ENCODE measurements at regions not wholly inside any gene's neighbourhood (a gene's known extent, or its start where the extent isn't known, plus 50 kb on each side); places are given as distances from the start of the nearest gene placed in this dataset.

- no peak for DNase-seq (ENCODE audit: low spot score)
- intact Hi-C loops (cut with DNase I) = no loop called here
These were observed 164.8 kb upstream of the GGTLC1 start for GRCh38 chr20:24153101-24154040.

DNA sequence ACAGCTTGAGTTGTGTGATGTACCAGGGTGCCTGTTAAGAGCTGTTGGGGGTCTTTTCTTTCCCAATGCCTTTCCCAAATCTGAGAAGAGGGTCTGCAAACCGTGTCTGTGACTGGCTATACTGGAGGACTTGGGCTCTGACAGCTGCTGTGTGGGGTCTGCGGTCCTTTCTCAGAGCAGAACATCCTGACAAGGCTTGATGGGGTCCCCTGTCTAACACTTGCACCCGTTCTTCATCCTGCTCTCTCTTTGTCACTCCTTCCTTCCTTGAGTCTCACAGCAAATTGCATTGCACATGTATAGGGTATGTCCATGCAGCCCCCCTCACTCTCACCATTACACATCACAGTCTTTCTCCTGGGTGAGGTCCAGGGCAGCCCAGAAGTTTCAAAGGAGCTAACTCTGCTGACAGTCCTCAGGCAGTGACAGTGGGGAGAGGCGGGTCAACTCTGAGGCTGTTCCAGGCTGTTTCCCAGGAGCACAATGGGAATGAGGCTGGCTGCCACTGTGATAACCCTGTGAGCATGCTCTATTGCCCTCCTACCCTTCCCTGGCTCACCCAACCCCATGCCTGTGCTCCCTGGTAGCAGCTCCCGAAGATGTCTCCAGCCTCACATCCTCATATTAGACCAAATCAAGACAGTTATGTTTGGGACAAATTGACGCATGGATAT is 163.2 kb upstream of the GGTLC1 start:
- intact Hi-C loops (cut with DNase I) = no loop called here
- DNase-seq (ENCODE audit: low spot score) = no peak

- intact Hi-C loops (cut with DNase I) = no loop called here
- DNase-seq (ENCODE audit: low spot score) = no peak
These were observed 161.8 kb upstream of the GGTLC1 start for GRCh38 chr20:24150406-24150805.

GRCh38 chr20:24149881-24150307 is 161.3 kb upstream of the GGTLC1 start:
- intact Hi-C loops (cut with DNase I) = no loop called here
- no peak for DNase-seq (ENCODE audit: low spot score)

DNA sequence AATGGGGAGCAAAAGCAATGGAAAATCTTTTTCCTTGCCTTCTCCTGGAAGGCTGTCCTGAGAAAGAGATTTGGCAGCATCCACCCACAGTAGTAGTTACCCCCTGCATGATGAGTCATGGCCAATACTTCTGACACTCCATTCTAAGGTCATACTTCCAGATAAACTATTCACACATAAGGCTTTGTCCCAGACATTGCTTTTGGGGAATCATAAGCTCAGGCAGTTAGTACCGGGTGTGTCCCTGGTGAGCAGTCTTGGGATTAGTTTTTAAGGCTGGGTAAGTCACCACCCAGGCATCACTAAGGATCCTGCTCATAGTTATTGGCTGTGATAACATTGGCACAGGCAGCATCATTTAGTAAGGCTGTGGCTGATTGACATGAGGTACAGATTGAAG is 160.6 kb upstream of the GGTLC1 start:
- intact Hi-C loops (cut with DNase I) = no loop called here

GRCh38 chr20:24148372-24148771 is 159.8 kb upstream of the GGTLC1 start:
- intact Hi-C loops (cut with DNase I) = no loop called here
- DNase-seq (ENCODE audit: low spot score) = no peak

More for the DNA sequence above, 160.6 kb upstream of the GGTLC1 start:
- DNase-seq (ENCODE audit: low spot score) = no peak

DNA sequence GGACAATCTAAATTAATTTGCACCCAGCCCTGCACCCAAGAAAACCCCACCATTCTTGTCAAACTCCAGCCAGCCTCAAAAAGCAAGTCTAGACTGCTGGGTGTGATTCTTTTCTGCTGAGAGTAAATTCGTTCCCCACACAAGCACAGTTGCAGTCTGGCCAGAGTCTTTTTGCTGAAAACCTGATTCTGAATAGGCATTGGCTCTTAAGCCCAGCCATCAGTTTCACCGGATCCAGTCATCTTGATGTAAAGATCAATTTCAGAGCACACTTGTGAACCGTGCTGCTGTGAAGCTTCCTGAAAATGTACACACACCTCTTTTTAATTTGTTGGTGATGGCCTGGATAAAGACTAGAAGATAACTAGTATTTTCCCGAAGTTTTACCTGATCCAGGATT is 159.4 kb upstream of the GGTLC1 start:
- DNase-seq (ENCODE audit: low spot score) = no peak
- intact Hi-C loops (cut with DNase I) = no loop called here

- intact Hi-C loops (cut with DNase I) = no loop called here
- no peak for DNase-seq (ENCODE audit: low spot score)
These were observed 158.9 kb upstream of the GGTLC1 start for GRCh38 chr20:24147479-24147878.

- no peak for DNase-seq (ENCODE audit: low spot score)
- intact Hi-C loops (cut with DNase I) = no loop called here
These were observed 157.7 kb upstream of the GGTLC1 start for GRCh38 chr20:24146231-24146634.

- DNase-seq (ENCODE audit: low spot score) = no peak
These were observed 155.8 kb upstream of the GGTLC1 start for GRCh38 chr20:24144371-24144770.

DNA sequence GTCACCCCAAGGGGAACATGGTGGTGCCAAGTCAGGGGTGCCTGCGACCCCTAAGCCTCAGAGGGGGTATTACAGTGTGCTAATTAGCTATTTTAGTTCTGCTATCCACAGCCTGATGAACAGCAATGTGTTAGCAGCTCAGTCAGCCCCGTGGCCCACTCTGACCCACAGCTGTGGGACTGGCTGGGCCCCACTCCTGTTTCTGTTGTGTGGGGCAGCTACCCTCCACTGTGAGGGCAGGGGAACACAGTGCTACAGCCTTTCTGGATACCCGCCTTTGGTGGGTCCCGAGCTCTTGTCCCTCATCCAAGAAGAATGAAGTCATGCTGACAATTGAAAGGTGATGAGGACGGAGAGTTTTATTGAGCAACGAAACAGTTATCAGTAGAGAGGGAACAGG is 152.5 kb upstream of the GGTLC1 start:
- DNase-seq (ENCODE audit: low spot score) = no peak
- intact Hi-C loops (cut with DNase I) = no loop called here

More at GRCh38 chr20:24144371-24144770, 155.8 kb upstream of the GGTLC1 start:
- intact Hi-C loops (cut with DNase I) = no loop called here

- intact Hi-C loops (cut with DNase I) = no loop called here
- DNase-seq (ENCODE audit: low spot score) = no peak
These were observed 151.3 kb upstream of the GGTLC1 start for GRCh38 chr20:24139846-24140245.

GRCh38 chr20:24138951-24139350 is 150.4 kb upstream of the GGTLC1 start:
- no peak for DNase-seq (ENCODE audit: low spot score)
- intact Hi-C loops (cut with DNase I) = no loop called here

DNA sequence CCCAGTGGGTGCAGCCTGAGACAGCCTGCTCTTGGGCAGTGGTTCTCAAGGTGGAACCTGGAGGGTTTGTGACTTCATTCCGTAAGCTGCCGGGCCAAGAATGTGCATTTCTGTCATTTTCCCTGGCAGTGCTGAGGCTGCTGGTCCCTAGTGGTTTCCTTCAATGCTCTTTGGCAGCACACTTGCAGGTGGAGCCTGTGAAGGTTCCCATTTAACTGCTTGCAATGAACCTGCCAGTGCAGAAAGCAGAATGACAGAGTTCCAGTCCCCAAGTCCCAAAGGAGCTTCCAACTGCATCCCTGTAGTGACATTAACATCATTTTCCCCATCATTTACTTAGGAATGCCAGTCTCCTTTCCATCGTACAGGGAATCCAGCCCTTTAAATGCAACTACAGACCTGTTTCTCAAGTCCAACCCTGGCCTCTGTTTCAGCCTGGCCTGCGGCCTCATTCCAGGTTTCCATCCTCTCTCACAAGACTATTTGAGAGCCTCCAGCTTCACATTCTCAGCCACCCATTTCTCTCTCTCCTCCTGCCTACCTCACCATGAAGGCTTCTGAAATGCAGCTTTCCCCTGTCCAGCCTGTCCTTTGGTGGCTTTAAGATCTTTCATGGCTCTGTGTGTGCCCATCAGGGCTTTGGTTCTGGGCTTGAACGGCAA is 149.7 kb upstream of the GGTLC1 start:
- DNase-seq (ENCODE audit: low spot score) = no peak
- intact Hi-C loops (cut with DNase I) = no loop called here

- intact Hi-C loops (cut with DNase I) = no loop called here
- DNase-seq (ENCODE audit: low spot score) = no peak
These were observed 148.2 kb upstream of the GGTLC1 start for GRCh38 chr20:24136659-24137246.

GRCh38 chr20:24135781-24136180 is 147.2 kb upstream of the GGTLC1 start:
- no peak for DNase-seq (ENCODE audit: low spot score)
- intact Hi-C loops (cut with DNase I) = no loop called here

- intact Hi-C loops (cut with DNase I) = no loop called here
- no peak for DNase-seq (ENCODE audit: low spot score)
These were observed 146.4 kb upstream of the GGTLC1 start for GRCh38 chr20:24134930-24135329.

DNA sequence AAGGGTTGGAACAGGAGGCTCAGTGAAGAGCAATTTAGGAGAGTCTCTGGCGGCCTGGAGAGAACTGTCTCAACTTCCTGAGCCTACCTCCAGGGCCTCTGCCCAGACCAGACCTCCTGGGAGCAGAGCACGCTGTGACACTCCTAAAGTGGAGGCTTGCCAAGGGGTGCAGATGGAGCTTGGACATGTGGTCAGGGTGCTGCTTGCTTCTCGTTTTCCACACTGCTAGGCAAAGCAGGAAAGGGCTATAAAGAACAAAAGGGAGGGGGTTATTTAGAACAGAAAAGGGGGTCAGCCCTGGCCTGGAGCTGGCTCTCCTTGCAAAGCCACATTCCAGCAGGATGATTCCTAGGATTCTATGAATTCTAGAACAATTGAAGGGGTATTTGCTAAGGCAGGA is 145.7 kb upstream of the GGTLC1 start:
- no peak for DNase-seq (ENCODE audit: low spot score)
- intact Hi-C loops (cut with DNase I) = no loop called here

DNA sequence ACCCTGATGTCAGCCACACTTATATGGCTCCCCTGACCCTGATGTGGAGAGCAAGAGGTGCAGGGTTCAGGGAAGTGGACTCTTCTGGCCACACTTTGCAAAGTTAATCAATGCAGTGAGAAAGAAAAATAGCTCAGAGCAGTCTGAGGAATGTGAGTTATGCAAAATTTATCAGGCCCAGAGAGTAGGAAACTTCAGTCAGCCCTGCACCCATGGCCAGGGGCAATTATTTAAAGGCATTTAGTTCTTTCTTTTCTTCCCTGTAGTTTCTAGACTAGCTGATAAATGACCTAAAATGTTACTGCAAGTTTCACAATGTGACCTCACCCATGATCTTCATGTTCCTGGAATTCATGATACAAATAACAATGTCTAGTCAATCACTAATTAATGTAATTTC is 143.7 kb upstream of the GGTLC1 start:
- no peak for DNase-seq (ENCODE audit: low spot score)
- intact Hi-C loops (cut with DNase I) = no loop called here

DNA sequence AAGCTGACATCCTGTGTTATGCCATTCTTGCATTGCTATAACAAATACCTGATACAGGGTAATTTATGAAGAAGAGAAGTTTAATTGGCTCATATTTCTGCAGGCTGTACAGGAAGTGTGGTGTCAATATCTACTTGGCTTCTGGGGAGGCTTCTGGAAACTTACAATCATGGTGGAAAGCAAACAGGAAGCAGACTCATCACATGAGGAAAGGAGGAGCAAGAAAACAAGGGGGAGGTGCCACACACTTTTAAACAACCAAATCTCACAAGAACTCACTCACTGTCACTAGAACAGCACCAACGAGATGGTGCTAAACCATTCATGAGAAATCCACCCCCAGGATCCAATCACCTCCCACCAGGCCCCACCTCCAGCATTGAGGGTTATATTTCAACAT is 143.1 kb upstream of the GGTLC1 start:
- DNase-seq (ENCODE audit: low spot score) = no peak
- intact Hi-C loops (cut with DNase I) = no loop called here
